ENCODE measurements at regions not wholly inside any gene's neighbourhood (a gene's known extent, or its start where the extent isn't known, plus 50 kb on each side); places are given as distances from the start of the nearest gene placed in this dataset.

GRCh38 chr15:47997195-47998080 is 123.4 kb upstream of the SLC24A5 start:
- DNase-seq (ENCODE audit: low spot score), result no peak

- no peak for DNase-seq (ENCODE audit: low spot score)
Measured at GRCh38 chr15:47998619-47999019, 122.2 kb upstream of the SLC24A5 start.

- DNase-seq (ENCODE audit: low spot score), result no peak
Measured at GRCh38 chr15:48001393-48002039, 119.3 kb upstream of the SLC24A5 start.

GRCh38 chr15:48002767-48003166 is 118.0 kb upstream of the SLC24A5 start:
- no peak for DNase-seq (ENCODE audit: low spot score)

GRCh38 chr15:48003441-48003840 is 117.3 kb upstream of the SLC24A5 start:
- DNase-seq (ENCODE audit: low spot score), result no peak

GRCh38 chr15:48005077-48005476 is 115.7 kb upstream of the SLC24A5 start:
- no peak for DNase-seq (ENCODE audit: low spot score)

- no peak for DNase-seq (ENCODE audit: low spot score)
Measured at GRCh38 chr15:48006031-48006511, 114.7 kb upstream of the SLC24A5 start.

GRCh38 chr15:48010316-48010715 is 110.5 kb upstream of the SLC24A5 start:
- no peak for DNase-seq (ENCODE audit: low spot score)

GRCh38 chr15:48012191-48012590 is 108.6 kb upstream of the SLC24A5 start:
- DNase-seq (ENCODE audit: low spot score), result no peak

GRCh38 chr15:48016865-48017264 is 103.9 kb upstream of the SLC24A5 start:
- DNase-seq (ENCODE audit: low spot score), result no peak

- no peak for DNase-seq (ENCODE audit: low spot score)
Measured at GRCh38 chr15:48017747-48018146, 103.0 kb upstream of the SLC24A5 start.

GRCh38 chr15:48020166-48020565 is 100.6 kb upstream of the SLC24A5 start:
- DNase-seq (ENCODE audit: low spot score), result no peak

GRCh38 chr15:48021336-48022086 is 99.3 kb upstream of the SLC24A5 start:
- no peak for DNase-seq (ENCODE audit: low spot score)

- DNase-seq (ENCODE audit: low spot score), result no peak
Measured at GRCh38 chr15:48025118-48025517, 95.7 kb upstream of the SLC24A5 start.

GRCh38 chr15:48028712-48029111 is 92.1 kb upstream of the SLC24A5 start:
- no peak for DNase-seq (ENCODE audit: low spot score)

- DNase-seq (ENCODE audit: low spot score), result no peak
Measured at GRCh38 chr15:48029642-48030041, 91.1 kb upstream of the SLC24A5 start.

GRCh38 chr15:48031466-48031865 is 89.3 kb upstream of the SLC24A5 start:
- no peak for DNase-seq (ENCODE audit: low spot score)

- DNase-seq (ENCODE audit: low spot score), result no peak
Measured at GRCh38 chr15:48031973-48032372, 88.8 kb upstream of the SLC24A5 start.

GRCh38 chr15:48032911-48033310 is 87.9 kb upstream of the SLC24A5 start:
- no peak for DNase-seq (ENCODE audit: low spot score)

- no peak for DNase-seq (ENCODE audit: low spot score)
Measured at GRCh38 chr15:48038221-48038620, 82.6 kb upstream of the SLC24A5 start.

- DNase-seq (ENCODE audit: low spot score), result peak; percentile 87
Measured at GRCh38 chr15:48040166-48040817, 80.5 kb upstream of the SLC24A5 start.

- no peak for DNase-seq (ENCODE audit: low spot score)
Measured at GRCh38 chr15:48041454-48041853, 79.3 kb upstream of the SLC24A5 start.
